DND-41 (cell line): ENCODE measurements at regions not wholly inside any gene's neighbourhood (a gene's known extent, or its start where the extent isn't known, plus 50 kb on each side); places are given as distances from the start of the nearest gene placed in this dataset.

ENCODE experiments used
- CTCF ChIP-seq: IDR thresholded peaks from 2 replicates; pipeline ENCODE4 v1.5.1; 2012; ENCODE audit warnings: borderline replicate concordance, low read length, moderate library complexity, mild to moderate bottlenecking; ENCODE audit not compliant: poor library complexity, severe bottlenecking; ENCODE audit errors: extremely low read depth
- EZH2 ChIP-seq: IDR thresholded peaks from 3 replicates; pipeline ENCODE4 v1.6.1; 2012; ENCODE audit warnings: borderline replicate concordance, low read depth, mild to moderate bottlenecking, moderate library complexity, low read length, inconsistent platforms; ENCODE audit not compliant: severe bottlenecking

GRCh38 chr2:203647579-203647978 is 58.9 kb upstream of the CD28 start:
- no peak for TF ChIP-seq CTCF
- no peak for TF ChIP-seq EZH2
